Keratinocyte (primary cell): ENCODE measurements at regions not wholly inside any gene's neighbourhood (a gene's known extent, or its start where the extent isn't known, plus 50 kb on each side); places are given as distances from the start of the nearest gene placed in this dataset.

Experiments used
- DNase-seq: peaks from one replicate; pipeline ENCODE4 v3.0.0-alpha.2; 2011; ENCODE audit warnings: low read depth, missing footprints, low spot score
- FAIRE-seq: peaks from 2 replicates; lab custom pipeline; 2011; peaks lifted over from hg19 to GRCh38; lab: Jason Lieb, UNC
- H2AFZ ChIP-seq: 2 replicates; pipeline ENCODE4 v1.6.0; 2012; ENCODE audit warnings: low read length, control low read depth, inconsistent platforms; ENCODE audit not compliant: control insufficient read depth
- H3K27ac ChIP-seq: 2 replicates; pipeline ENCODE4 v1.5.1; 2011; ENCODE audit warnings: low read length; ENCODE audit not compliant: control insufficient read depth, insufficient read depth
- H3K27me3 ChIP-seq: 3 replicates; pipeline ENCODE4 v1.6.0; 2011; ENCODE audit warnings: low read length; ENCODE audit not compliant: control insufficient read depth, insufficient read depth; ENCODE audit errors: extremely low read depth
- H3K36me3 ChIP-seq, 2 experiments: 2 replicates in 1 of 2; 3 replicates in 1 of 2; pipeline ENCODE4 v1.5.1; 2011; ENCODE audit warnings: low read length in 2 of 2, mild to moderate bottlenecking in 1 of 2; ENCODE audit not compliant: control insufficient read depth in 2 of 2, insufficient read depth in 2 of 2; ENCODE audit errors: extremely low read depth in 1 of 2
- H3K4me1 ChIP-seq: 3 replicates; pipeline ENCODE4 v1.5.1; 2011; ENCODE audit warnings: low read length; ENCODE audit not compliant: control insufficient read depth, insufficient read depth; ENCODE audit errors: extremely low read depth
- H3K4me2 ChIP-seq: 3 replicates; pipeline ENCODE4 v1.6.0; 2011; ENCODE audit warnings: low read depth, low read length; ENCODE audit not compliant: control insufficient read depth, insufficient read depth; ENCODE audit errors: extremely low read depth
- H3K4me3 ChIP-seq, 3 experiments: fragments of 200-600 bp in 1 of 3; sonication (generic) in 1 of 3; 2 replicates in 2 of 3; 3 replicates in 1 of 3; pipeline ENCODE4 v1.5.1; 2011 to 2016; ENCODE audit warnings: low read length in 3 of 3, mild to moderate bottlenecking in 3 of 3, control low read depth in 2 of 3, inconsistent platforms in 1 of 3, low read depth in 1 of 3, mixed read lengths in 1 of 3, mixed run types in 1 of 3, moderate library complexity in 1 of 3; ENCODE audit not compliant: control insufficient read depth in 2 of 3, insufficient read depth in 2 of 3; ENCODE audit errors: extremely low read depth in 1 of 3
- H3K79me2 ChIP-seq: 2 replicates; pipeline ENCODE4 v1.6.0; 2012; ENCODE audit warnings: low read length; ENCODE audit not compliant: control insufficient read depth, insufficient read depth
- H3K9ac ChIP-seq: 3 replicates; pipeline ENCODE4 v1.6.0; 2011; ENCODE audit warnings: low read length; ENCODE audit not compliant: control insufficient read depth, insufficient read depth; ENCODE audit errors: extremely low read depth
- H3K9me1 ChIP-seq: 3 replicates; pipeline ENCODE4 v1.6.0; 2011; ENCODE audit warnings: low read length; ENCODE audit not compliant: control insufficient read depth, insufficient read depth; ENCODE audit errors: extremely low read depth
- H3K9me3 ChIP-seq: 2 replicates; pipeline ENCODE4 v1.5.1; 2012; ENCODE audit warnings: low read depth, low read length; ENCODE audit not compliant: control insufficient read depth
- H4K20me1 ChIP-seq: 3 replicates; pipeline ENCODE4 v1.6.0; 2011; ENCODE audit warnings: low read length; ENCODE audit not compliant: control insufficient read depth, insufficient read depth; ENCODE audit errors: extremely low read depth
- EZH2 ChIP-seq: IDR thresholded peaks from one replicate; pipeline ENCODE4 v1.6.1; 2012; ENCODE audit warnings: inconsistent platforms, mild to moderate bottlenecking, low read length, moderate library complexity
- dilution Hi-C: fragments of 300-500 bp; cut with MboI; formaldehyde crosslinking; loops from one replicate; pipeline ENCODE4 v1.7.0; 2020; ENCODE audit warnings: low sequenced_read_pairs; ENCODE audit not compliant: extremely low pct_ligation_motif_present
- TF ChIP-seq, protein P1 (sequence below), 3 experiments: IDR thresholded peaks in 1 of 3; conservative IDR thresholded peaks in 1 of 3; optimal IDR thresholded peaks in 1 of 3; 2 replicates in 2 of 3; 3 replicates in 1 of 3; pipeline versions ENCODE3 to v1.5.1; 2011; ENCODE audit warnings: low read length in 3 of 3, mild to moderate bottlenecking in 3 of 3, moderate library complexity in 2 of 3, control low read depth in 1 of 3, inconsistent platforms in 1 of 3; ENCODE audit not compliant: insufficient read depth in 2 of 3; ENCODE audit errors: extremely low read depth in 1 of 3

GRCh38 chr11:70747285-70747684, 349.0 kb downstream of the CTTN start:
- Histone ChIP-seq H3K27ac (no peak overlapping the region), H3K27me3 (no peaks in the 10 kb centered on the region), H3K9me1 (no peaks in the 10 kb centered on the region), H3K4me2 (no peak overlapping the region), H3K4me1 (no peaks in the 10 kb centered on the region), H4K20me1 (no peaks in the 10 kb centered on the region), H3K36me3 (no peaks in the 10 kb centered on the region), H2AFZ (no peak overlapping the region), H3K9me3 (peaks cover 19% of the 10 kb centered on the region), H3K9ac (no peak overlapping the region), H3K4me3 (no peak overlapping the region), H3K79me2 (no peaks in the 10 kb centered on the region)
- DNase-seq (no peak), FAIRE-seq (no peak)
- dilution Hi-C loops = no loop called here
- TF ChIP-seq, protein P1, sequence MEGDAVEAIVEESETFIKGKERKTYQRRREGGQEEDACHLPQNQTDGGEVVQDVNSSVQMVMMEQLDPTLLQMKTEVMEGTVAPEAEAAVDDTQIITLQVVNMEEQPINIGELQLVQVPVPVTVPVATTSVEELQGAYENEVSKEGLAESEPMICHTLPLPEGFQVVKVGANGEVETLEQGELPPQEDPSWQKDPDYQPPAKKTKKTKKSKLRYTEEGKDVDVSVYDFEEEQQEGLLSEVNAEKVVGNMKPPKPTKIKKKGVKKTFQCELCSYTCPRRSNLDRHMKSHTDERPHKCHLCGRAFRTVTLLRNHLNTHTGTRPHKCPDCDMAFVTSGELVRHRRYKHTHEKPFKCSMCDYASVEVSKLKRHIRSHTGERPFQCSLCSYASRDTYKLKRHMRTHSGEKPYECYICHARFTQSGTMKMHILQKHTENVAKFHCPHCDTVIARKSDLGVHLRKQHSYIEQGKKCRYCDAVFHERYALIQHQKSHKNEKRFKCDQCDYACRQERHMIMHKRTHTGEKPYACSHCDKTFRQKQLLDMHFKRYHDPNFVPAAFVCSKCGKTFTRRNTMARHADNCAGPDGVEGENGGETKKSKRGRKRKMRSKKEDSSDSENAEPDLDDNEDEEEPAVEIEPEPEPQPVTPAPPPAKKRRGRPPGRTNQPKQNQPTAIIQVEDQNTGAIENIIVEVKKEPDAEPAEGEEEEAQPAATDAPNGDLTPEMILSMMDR (optimal IDR thresholded peaks at IDR 0.05 in 1 of 3, IDR thresholded peaks at IDR 0.05 in 1 of 3, conservative IDR thresholded peaks at IDR 0.05 in 1 of 3; ENCODE audit: extremely low read depth in 1 of 3, insufficient read depth in 2 of 3, low read length in 3 of 3) = no peak
- no peak for TF ChIP-seq EZH2

GRCh38 chr11:70747921-70748320, 349.6 kb downstream of the CTTN start:
- FAIRE-seq = no peak
- Histone ChIP-seq H3K27me3 (no peaks in the 10 kb centered on the region), H3K27ac (no peak overlapping the region), H3K4me1 (no peaks in the 10 kb centered on the region), H2AFZ (no peak overlapping the region), H3K9ac (no peak overlapping the region), H3K9me1 (no peaks in the 10 kb centered on the region), H3K36me3 (no peaks in the 10 kb centered on the region), H3K4me3 (no peak overlapping the region), H3K4me2 (no peak overlapping the region), H3K9me3 (peaks cover 19% of the 10 kb centered on the region), H4K20me1 (no peaks in the 10 kb centered on the region), H3K79me2 (no peaks in the 10 kb centered on the region)
- dilution Hi-C loops = no loop called here
- DNase-seq = no peak
- TF ChIP-seq, protein P1 (optimal IDR thresholded peaks at IDR 0.05 in 1 of 3, IDR thresholded peaks at IDR 0.05 in 1 of 3, conservative IDR thresholded peaks at IDR 0.05 in 1 of 3; ENCODE audit: extremely low read depth in 1 of 3, insufficient read depth in 2 of 3, low read length in 3 of 3) = no peak
- TF ChIP-seq EZH2 = no peak
